HG03575 (cell line): ENCODE measurements at regions not wholly inside any gene's neighbourhood (a gene's known extent, or its start where the extent isn't known, plus 50 kb on each side); places are given as distances from the start of the nearest gene placed in this dataset.

Experiments used
- ATAC-seq: cut with Tn5 transposase; IDR thresholded peaks from one replicate; pipeline ENCODE4 v1.9.1; 2021; ENCODE audit not compliant: unreplicated experiment, insufficient number of reproducible peaks, low FRiP score; ENCODE audit errors: extremely low read depth

DNA sequence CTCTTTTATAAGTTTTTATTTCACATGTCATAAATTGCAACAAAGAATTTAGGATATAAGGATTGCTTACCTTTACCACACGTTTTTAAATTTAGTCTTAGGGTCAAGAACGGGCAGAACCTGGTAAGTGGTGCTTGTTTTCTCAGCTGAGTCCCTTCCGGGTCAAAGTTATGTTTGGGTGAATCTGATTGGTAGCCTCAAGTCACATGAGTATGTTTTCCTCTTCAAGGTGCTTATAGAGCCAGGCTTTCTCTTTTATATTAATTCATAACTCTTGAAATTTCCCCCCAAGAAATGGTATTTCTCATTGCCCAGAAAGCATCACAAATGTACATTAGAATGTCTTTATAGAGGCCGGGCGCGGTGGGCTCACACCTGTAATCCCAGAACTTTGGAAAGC lies 415.7 kb upstream of the ROBO2 start:
- ATAC-seq = no peak

DNA sequence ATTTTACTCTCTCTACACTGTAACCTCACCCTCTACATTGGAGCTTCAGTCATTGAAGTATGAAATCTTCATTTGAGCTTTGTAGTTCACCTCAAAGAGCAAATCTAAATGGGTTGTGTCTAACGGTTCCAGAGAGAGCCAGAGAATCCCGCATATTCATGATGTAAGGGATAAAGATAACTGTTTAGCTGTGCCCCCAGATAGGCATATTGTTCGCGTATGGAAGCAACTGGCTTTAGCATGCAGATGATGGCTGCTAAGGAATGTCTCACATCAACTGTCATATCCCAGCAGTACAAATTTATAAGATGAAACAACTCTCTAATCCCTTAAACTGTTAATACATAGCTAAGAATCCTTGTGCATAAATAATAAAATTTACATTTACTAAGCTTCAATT lies 412.7 kb upstream of the ROBO2 start:
- no peak for ATAC-seq

DNA sequence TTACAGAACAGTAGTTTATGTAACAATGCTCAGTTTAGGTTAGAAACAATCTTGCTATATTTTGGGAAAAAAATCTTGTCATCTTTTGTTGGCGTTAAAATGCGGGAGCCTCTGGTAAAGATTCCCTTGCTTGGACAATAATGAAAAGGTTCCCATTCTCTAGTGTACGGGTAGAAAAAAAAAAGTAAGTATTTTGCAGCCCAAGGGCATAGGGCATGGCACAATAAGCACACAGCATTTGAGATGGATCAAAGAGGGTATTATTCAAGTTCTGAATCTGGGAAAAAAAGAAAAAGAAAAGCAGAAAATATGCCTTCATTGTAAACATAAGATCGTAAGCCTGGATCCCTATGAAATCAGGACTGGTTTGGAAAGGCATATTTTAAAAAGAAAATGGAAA lies 408.6 kb upstream of the ROBO2 start:
- no peak for ATAC-seq

DNA sequence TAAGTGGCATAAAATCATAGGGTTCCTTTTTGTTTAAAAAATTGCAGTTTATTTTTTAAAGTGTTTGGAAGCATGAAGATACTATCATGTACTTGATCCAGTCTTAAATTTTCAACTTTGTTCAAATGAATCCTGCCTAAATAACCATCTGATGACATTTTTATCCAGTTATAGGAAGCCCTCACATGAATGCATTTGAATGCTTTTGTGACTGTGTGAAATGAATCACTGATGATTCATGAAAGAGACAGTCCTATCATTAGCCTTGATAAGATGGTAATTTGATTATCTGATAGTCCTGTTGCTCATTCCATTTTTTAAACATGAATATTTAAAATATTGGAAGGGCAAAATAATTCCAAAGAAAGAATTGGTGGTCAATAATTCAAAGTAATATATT lies 401.9 kb upstream of the ROBO2 start:
- ATAC-seq = no peak

DNA sequence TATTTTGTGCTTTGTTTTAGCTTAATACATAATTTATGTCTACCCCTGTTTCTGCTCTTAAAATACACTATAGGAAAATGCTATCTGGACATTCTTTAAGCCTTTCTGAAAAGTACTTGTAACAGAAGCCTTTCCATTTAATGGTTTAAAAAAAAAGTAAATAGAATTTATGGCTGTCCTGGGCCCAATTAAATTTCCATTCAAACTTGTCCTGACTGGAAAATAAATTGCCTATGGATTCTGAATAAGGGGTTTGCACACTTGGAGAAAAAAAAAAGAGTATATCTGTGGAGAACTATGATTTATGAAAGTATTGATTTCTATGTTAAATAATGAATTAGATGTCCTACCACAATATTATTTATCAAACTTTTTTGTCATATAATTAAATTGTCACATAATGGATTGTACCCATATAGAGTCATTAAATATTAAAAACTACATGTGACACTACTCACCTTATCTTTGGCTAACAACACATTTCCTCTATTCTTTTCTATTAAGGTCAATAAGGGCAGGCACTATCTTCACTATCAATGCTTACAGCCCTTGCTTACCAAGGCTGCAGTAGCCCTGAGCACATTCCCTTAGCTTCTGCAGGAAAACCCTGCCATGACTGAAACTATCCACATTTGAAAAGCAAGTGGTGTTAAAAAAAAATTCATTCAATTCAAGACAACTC lies 396.1 kb upstream of the ROBO2 start:
- no peak for ATAC-seq

DNA sequence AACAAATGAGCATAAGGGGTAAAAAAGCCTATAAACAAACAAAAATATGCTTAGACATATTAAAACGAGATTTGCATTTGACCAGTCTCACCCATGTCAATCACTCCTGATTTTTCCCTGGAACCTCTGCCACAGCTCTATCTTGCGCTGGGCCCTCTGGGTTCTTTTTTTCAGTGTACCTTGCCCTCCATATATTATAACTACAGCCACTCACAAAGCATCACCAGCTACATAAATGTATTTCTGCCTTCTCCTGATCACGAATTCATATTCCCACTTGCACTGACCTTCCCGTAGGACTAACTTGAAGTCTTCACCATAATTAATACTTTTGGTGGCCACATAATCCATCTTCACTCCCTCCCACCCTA lies 395.6 kb upstream of the ROBO2 start:
- no peak for ATAC-seq

DNA sequence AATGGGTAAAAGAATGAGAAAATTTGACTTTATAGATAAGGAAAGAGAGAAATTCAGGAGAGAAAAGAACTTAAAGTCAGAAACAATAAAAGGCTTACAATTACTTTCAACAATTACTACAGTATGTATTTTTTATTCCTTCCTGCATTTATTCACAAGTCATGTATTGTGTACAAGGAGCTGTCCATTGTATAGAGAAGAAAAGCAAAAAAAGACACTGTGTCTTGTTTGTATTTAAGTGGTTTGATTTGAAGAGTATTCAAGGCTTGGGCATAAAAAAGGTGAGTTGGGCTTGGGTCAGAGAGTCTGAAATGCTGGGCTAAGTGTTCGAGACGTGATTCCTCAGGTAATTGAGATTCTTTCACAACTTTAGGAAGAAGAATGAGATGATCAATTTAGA lies 394.2 kb upstream of the ROBO2 start:
- no peak for ATAC-seq

DNA sequence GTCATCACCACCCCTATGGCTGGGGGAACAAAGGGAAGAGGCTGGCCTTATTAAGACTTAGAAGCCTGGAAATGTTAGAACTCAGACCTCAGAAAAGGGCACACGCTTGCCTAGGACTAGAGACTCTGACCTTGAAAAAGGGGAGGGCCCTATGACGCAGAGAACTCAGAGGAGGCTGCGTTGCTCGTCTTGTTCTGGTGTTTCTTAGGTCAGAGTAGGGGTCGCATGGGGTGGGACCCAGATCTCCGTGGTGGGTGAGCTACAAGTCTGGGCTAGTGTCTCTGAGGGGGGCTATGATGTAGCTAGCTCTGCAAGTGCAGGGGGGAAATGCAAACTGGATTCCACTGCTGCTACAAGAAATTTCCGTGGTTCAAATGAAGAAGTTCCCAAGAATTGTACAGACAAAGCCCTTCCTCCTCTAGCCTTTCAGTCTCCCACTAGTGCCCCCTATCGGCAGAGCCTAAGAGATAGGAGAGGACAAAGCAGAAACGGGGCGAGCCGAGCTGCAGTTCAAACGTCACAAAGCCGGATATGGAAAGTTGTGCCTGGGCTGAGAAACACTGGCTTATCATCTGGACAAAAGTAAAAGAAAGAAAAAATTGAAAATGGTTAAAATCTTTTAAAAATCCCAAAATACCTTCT lies 392.9 kb upstream of the ROBO2 start:
- ATAC-seq = no peak

DNA sequence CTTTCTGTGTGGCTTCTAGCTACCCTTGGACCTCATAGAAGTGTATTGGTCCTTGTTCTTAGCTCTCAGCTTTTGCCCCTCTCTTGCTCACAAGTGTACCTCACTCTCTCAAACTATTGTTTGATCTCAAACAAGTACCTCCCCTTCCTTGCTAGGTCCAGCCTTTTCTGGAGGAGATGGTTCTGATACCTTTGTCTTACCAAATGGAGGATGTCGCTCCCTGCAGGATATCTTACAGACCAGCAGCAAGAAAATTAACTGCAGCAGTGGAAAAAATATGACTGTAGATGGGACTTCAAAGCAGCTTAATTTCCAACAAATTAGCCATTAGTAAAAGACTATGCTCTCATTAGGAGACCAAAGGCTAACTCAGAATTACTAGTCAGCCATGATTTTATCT lies 388.1 kb upstream of the ROBO2 start:
- ATAC-seq = no peak

DNA sequence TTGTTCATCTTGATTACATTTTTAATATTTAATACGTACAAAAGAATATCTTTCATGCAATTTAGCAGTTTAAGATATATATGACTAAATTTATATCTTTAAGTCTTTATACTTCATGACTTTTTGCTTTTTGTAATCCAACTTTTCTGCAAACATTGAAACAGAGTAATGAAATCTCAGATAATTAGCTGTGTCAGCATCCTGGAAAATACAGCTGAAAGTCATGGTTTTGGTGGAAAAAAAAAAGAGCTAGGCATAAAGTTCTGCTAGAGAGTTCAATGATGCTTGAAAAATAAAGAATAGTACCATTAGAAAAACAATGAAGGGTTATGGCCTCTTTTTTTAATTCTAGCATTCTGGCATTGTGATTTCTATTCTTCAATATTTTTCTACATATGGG lies 387.4 kb upstream of the ROBO2 start:
- ATAC-seq = no peak

DNA sequence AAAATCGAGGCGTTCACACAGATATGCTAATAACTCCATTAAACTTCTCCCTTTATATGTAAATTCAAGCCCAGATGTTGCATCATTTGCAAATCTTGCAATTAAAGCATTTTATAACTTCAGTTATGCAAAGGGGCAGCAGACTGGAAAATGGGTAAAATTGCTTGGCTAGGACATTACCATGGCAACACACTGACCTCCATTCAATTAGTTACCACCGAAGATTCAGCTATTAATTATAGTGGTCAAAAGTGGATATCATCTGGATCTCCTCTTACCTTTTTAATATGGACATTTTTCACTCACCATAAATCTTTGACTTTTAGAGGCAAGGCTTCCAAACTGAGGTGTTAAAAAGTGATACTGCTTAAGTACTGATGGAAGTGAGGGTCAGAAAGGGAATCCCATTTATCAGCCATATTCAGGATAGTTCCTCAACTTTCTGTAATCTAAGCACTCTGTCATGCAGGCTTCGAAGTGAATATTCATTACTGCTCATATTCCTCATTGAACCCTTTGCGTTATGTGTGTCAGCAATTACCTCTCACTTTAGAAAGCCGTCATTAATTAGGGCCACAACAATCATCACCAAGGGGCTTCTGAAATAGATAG lies 386.2 kb upstream of the ROBO2 start:
- no peak for ATAC-seq

DNA sequence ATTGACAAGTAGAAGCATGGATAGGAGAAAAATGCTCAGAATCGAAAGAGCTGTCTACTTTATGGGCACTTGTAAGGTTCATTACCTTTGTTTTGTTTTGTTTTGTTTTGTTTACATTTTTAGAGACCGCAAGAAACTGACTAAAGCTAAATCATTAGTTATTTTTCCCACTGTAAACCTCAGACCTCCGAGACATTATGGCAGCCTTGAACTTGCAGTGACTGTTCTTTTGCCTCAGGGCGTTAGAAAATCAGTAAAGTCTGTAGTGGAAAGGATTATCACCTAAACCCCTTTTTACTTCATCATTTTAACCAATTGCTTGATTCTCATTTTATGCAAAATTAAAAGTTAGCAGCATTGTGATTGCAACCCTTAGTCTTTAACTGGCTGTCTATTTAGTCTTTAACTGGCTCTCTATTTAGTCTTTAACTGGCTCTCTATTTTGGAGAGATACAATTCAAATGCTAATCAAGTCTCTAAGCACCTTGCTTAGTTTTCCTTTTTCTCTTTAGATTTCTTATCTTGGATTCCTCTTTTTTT lies 383.3 kb upstream of the ROBO2 start:
- ATAC-seq = no peak

DNA sequence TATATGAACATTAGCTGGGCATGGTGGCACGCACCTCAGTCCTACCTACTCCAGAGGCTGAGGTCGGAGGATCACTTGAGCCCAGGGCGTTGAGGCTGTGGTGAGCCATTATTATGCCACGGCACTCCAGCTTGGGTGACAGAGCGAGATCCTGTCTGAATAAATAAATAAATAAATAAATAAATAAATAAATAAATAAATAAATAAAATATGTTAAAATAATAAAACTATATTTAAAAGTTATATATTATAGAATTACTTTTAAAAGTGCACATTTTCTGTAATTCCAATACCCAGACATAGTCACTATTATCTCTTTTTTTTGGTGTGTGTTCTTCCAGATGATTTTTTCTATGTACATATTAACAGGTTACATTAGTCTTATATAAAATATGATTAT lies 382.0 kb upstream of the ROBO2 start:
- ATAC-seq = no peak

DNA sequence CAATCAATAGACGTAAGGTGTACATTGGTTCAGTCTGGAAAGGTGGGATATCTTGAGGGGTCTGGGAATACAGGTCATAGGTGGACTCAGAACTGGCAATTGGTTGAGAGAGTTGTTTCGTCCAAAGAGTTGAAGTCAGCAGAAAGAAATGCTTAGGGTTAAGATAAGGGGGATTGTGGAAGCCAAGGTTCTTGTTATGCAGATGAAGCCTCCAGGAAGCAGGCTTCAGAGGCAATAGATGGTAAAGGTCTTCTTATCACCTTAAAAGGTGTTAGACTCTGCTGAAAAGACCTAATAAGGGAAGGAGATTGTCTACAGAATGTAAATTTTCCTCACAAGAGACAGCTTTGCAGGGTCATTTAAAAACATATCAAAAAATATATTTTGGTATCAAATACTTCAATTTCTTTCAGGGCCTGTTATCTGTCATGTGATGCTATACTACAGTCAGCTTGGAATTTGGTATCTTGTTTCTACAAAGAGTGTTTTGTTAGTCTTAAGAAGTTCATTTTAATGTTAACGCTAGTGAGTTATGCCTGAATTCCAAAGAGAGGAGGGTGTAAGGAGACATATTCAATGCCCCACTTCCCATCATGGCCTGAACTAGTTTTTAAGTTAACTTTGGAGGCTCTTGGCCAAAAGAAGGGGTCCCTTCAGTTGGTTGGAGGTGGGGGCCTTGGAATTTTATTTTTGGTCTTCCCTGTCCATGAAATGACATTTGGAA lies 378.2 kb upstream of the ROBO2 start:
- no peak for ATAC-seq

DNA sequence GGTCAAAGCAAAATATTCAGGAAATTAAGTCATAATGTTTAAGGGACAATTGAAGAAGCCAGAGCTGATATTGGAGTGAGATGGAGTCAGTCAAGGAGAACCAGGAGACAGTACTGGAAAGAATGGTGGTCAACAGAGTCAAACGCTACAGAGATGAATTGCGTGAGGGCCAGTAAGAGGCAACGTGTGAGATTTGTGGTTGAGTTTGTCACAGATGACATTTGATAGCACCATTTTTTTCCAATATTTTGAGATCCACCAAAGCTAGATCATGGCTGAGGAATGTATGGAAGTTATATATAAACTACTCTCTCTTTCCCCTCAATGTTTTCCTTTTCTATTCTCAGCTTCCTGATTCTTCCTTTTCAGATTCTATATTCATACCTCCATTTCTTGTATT lies 375.1 kb upstream of the ROBO2 start:
- ATAC-seq = no peak

DNA sequence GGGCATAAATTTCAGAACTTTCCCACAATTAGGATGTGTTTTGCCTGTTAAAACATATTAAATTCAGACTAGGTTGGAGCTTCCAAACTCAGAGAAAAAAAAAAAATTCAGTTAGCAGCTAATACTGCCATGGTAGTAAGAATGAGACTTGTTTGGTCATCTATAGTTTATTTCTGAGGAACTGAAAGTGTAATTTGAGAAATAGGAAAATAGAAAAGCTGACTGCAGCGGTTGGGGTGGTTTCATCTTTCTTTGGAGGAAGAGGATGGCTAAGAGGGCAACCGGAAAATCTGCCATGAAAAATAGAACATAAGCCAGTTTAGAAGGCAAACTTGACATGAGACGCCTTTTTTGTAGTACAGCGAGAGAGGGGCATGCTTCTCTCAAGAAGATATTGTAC lies 371.2 kb upstream of the ROBO2 start:
- no peak for ATAC-seq

DNA sequence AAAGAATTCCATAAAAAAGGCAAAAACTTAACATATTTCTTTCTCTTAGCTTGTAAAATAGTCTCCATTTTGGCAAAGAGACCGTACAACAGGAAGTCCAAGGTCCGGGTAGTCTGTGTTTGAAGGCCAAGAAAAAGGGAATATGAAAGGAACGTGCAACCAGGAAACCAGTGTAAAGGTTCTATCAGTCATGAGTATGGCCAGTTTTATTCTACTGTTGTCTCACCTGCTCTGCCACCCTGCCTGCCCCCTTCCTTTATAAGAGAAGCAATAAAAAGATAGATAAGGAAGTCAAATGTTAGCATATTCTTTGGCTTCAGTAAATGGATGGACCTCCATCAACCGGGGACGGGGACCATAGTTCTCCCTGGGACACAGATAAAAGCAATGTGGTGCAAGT lies 370.6 kb upstream of the ROBO2 start:
- no peak for ATAC-seq

DNA sequence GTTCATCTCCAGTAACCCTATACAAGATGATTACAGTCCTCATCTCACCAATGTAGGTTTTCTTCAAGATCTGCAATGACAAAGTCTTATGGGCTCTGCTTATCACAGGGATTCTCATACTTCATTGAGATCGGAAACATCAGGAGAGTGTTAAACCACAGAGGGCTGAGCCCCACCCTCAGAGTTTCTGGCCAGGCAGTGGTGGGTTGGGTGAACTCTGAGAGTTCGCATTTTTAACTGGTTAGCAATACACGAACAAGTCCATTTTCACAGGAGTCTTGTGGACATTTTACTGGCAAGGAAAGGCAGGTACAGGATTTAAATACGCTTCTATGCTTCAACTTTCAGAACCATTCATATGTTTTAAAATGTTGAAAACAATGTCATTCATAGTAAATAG lies 366.7 kb upstream of the ROBO2 start:
- no peak for ATAC-seq

DNA sequence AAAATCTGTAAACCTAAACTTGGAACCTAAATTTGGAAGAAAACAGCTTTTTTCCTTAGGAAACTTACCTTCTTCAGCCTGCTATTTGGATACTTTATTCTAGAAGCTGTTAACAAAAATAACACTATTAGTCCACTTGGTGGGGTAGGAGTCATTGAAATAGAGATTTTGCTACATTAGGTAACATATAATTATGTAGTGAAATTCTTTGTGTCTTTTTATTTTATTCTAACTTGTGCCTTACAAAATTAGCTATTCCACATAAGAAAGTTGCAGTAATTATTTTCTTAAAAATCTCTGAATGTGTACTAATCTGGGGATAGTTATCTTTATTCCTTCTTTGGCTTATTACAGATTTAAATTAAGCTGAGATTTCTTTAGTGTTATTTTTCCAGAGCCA lies 360.4 kb upstream of the ROBO2 start:
- ATAC-seq = no peak

DNA sequence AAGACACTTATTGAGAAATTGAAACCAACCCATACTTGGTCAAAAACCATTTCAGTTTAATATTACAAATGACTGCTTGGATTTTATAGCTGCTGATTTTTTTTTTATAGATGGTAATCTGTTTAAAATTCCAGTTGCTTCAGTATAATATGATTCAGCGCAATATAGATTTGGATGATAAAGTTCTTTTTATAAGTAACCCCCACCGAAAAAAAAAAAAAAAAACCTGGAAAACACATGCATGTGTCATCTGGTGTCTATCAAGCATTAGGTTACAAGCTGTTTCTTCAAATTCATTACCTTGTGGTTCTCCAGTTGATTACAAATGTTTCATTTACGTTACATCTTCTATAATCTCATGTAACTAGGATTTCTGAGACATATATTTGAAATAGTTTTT lies 356.6 kb upstream of the ROBO2 start:
- no peak for ATAC-seq
